NCI-H2029 treated with DMSO at 0.1 percent for 48 hours (cell line): ENCODE measurements at regions not wholly inside any gene's neighbourhood (a gene's known extent, or its start where the extent isn't known, plus 50 kb on each side); places are given as distances from the start of the nearest gene placed in this dataset.

Source experiments
- DNase-seq: peaks from one replicate; lab custom pipeline; 2025; lab: John Stamatoyannopoulos, UW

DNA sequence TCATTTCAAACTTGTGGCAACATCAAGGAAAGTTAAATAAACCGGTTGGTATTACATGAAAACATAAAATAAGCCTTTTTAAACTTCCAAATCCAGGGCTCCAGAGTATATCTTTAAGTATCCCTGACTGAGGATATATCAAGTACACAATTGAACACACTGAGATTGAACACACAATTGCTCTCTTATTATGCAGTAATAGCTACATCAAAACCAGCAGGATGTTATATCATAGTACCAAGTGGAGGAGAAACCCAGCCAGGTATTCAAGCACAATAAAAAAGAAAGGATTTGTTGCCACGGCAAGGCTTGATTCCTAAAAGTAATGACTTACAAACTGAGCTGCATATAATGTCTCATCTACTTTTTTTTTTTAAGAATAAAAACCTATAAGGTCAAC lies 605.8 kb downstream of the SPOCK3 start:
- no peak for DNase-seq

DNA sequence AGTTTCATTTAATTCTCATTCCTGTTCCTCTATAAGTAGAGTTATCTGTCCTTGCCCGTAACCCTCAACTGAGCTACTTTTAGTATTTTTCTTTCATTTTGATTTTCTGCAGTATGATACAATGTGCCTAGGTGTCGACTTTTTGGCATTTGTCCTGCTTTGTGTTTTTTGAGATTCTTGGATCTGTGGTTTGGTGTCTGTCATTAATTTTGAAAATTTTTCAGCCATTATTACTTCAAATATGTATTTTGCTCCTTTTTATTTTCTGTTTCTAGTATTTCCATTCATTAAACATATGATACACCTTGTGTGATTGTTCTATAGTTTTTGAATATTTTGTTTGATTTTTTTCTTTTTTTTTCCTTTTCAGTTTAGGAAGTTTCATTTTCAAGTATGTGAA lies 598.9 kb downstream of the SPOCK3 start:
- DNase-seq = no peak

DNA sequence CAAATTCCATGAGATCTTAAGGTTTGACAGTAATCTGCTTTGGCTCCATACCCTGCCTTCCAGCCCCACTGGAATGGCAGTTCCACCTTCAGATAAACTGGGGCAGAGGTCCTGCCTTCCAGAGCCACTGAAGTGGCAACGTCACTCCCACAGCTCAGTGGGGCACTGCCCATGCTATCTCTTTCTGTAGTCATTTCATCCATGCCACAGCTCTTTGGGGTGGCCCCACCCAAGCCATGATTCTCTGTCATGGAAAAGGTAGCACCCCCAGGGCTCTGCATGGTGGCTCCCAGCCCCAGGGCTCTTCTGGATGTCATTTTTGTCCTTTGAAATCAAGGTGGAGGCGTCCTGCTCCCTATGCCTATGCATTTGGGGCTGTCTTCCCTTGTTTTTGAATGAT lies 596.5 kb downstream of the SPOCK3 start:
- DNase-seq = no peak

DNA sequence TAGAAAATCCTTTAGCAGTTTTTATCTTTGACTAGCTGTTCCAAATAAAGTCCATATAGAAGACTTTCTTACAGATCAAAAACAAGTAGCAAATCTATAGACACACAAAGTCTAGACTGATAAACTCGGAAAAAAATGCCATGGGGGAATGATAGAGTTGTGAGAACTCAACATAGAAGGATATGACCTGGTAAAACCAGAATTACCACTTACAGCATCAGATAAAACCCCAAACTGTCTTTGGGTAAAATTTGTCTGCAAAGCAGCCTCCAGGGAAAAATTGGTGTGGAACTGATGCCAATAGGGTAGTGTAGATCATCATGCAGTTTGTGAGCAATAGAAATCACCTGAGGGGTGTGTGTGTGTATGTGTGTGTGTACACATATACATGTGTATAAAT lies 579.1 kb downstream of the SPOCK3 start:
- DNase-seq = no peak

DNA sequence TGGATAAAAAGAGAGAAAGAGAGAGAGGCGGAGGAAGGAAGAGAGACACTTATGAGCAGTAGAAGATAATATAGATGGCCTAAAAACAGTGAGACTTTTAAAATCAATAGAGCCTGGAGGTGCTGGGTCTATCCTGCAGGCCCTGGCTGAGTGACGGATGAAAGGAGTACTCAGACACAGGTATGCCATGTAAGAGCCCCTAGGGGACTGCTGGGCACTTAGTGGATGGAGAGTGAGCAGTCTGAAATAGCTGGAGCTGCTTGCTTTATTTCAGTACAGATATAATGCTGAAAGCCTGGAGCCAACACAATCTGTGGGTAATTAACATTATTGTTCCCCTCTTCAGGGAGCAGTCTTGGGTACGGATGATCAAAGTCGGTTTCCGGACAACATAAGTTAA lies 578.6 kb downstream of the SPOCK3 start:
- DNase-seq = no peak

DNA sequence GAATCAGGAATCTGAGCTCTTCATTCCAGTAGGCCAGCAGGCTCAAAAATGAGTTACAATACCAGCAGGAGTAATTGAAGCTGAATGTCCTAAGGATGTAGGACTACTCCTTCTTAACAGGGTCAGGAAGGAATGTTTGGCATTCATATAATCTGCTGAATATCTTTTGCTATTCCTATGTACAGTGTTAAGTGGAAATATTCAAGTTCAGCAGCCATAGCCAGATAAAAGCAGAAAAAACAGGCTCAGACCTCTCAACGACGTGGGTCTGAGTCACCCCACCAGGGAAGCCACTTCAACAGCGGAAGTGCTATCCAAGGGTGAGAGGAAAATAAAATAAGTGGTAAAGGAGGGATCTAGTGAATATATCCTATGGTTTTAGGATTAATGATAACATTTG lies 577.0 kb downstream of the SPOCK3 start:
- DNase-seq = no peak

DNA sequence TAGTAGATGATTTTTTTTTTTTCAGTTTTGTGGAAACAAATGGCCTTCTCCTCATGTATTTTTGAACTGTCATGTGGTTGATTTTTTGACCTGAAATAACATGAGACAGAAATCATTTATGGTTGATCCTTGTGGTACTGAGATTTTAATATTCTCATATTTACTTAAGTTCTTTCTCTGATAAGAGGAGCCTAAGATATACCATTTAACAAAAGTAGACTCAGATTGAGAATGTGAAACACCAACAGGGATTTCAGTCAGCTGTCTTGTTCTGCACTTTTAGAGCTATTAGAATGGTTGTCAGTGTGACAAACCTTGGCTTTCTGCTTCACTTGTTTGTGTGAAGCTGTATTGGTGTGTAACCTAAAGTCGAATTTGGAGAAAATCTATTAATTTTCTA lies 575.7 kb downstream of the SPOCK3 start:
- DNase-seq = no peak

DNA sequence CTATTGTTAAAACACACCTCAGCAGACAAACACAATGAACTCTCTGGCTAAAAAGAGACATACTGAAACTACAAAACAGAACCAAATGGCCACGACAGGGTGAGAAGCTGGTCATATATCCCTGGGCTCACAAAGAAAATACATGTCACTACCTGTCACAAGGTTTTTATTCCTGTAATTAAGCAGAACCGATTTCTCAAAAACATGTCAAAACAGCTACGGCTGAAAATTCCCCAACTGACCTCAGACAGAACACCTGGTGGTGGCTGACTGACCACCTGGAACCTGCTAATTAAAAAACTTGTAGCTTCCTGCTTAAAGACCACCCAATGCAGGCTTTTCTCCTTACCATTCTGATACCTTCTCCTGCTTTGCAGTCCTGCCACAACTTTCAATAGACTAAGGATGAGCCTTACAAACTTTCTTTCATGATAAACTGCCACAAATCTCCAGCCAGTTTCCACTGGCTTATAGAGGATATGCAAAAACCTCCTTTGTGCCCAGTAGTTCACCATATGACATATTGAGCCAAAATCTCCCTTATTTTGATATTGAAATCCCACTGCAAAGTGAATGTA lies 571.9 kb downstream of the SPOCK3 start:
- DNase-seq = no peak

DNA sequence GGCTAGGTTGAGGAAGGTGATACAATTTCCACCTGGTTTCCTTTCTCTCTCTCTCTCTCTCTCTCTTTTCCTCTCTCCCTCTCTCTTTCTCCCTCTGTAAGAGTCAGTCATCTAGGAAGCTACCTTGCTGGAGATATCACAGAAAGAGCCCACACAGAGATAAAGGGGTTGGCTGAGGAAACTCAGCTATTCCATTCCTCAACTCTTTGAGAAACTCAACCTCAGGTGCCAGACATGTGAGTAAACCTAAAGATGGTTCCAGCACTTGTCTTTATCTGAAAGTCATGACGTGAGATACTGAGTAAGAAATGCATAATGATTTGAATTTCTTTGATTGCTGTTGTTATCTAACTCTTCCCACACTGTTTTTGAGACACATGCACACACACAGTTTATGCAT lies 564.0 kb downstream of the SPOCK3 start:
- no peak for DNase-seq

DNA sequence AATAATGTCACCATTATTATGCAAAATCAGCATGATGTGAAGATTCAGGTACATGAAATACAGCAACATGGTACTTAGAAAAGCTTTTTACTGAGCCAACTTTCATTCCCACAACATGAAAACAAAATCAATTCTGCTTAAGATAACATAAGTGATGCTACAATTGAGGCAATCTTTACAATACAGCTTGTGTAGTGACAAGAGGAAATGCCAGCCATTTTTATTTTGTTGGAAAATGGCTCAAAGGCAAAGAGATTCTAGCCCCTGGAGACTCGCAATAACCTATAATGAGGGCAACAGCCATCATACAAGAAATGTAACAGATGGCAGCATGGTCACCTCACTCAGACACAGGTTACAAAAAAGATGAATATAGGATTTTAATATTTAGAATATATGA lies 560.4 kb downstream of the SPOCK3 start:
- no peak for DNase-seq

DNA sequence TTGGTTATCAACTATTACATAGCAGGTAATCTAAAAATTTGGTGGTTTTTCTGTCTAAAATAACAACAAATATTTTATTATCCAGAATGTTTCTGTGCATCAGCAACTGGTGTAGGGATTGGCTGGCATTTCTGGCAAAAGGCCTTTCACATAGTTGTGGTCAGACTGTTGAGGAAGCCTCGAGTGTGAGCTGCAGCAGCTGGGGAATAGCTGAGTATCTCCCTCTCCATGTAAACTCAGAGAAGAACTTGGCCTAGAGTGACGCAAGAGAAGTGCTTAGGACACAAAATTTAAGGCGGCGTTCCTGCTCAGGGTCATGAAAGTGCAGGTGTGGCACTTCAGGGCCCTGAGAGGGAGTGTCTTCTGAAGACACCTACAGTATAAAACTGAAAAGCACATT lies 558.9 kb downstream of the SPOCK3 start:
- no peak for DNase-seq

DNA sequence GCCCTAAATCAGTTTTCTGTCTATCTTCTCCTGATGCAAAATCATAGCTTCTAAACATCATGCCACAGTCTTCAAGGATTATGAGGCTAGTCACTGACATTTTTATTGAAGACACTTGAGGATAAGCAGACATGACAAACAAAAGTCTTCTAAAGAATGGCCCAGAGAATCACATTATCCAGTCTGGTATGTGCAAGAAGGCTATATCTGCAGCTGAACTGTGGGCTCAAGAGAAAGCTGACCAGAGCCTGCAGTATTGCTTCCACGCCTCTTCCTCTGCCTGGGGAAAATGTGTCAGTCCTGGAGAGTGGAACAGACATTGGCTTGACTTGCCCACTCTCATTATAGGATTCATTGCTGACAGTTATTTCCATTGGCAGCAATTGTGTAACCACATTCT lies 553.5 kb downstream of the SPOCK3 start:
- no peak for DNase-seq

DNA sequence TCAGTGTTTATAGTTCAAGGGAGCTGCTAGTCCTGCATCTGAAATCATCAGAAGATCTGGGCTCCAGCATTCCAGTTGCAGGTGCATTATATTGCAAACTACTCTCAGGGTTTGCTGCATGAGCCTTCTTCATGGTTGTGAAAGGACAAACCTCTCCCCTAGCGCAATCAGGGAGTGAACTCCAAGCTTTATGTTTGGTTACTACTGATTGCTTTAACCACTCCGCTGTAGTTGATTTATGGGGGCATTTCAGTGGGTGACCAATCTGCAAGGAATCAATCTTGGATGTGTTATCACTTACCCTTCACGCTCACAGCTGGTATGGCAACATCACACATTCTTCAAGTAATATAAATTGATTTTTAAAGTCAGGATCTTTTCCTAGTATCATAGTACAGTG lies 552.1 kb downstream of the SPOCK3 start:
- DNase-seq = no peak
